ENCODE measurements at regions not wholly inside any gene's neighbourhood (a gene's known extent, or its start where the extent isn't known, plus 50 kb on each side); places are given as distances from the start of the nearest gene placed in this dataset.

- TF ChIP-seq REST (IDR thresholded peaks at IDR 0.05; ENCODE audit: unreplicated experiment) (no peak), JUNB (IDR thresholded peaks at IDR 0.05; ENCODE audit: unreplicated experiment) (no peak), EZH2 (IDR thresholded peaks at IDR 0.05; ENCODE audit: low read depth, unreplicated experiment) (no peak), POLR2AphosphoS5 (IDR thresholded peaks at IDR 0.05; ENCODE audit: low read depth) (no peak), STAT1 (IDR thresholded peaks at IDR 0.05; ENCODE audit: unreplicated experiment) (no peak), NANOG (IDR thresholded peaks at IDR 0.05; ENCODE audit: borderline replicate concordance) (no peak), ZNF114 (CRISPR knock-in tag; IDR thresholded peaks at IDR 0.05) (no peak), CTCF (conservative IDR thresholded peaks at IDR 0.05; ENCODE audit: low read depth in 2 of 2) (no peak)
These were observed 543.6 kb downstream of the TMEM121 start (continued) for GRCh38 chr14:106069804-106070625.

GRCh38 chr14:106080922-106081321 lies 554.5 kb downstream of the TMEM121 start:
- Histone ChIP-seq H2AFZ (no peak overlapping the region), H3K9me2 (ENCODE audit: insufficient read depth) (no peaks in the 10 kb centered on the region), H4K20me1 (replicated peaks; ENCODE audit: insufficient read depth) (no peaks in the 10 kb centered on the region), H3K4me1 (ENCODE audit: insufficient read depth) (no peaks in the 10 kb centered on the region), H3K4me2 (no peak overlapping the region), H3K36me3 (ENCODE audit: insufficient read depth) (no peaks in the 10 kb centered on the region), H3K4me3 (no peak overlapping the region), H3K27me3 (ENCODE audit: insufficient read depth) (no peaks in the 10 kb centered on the region), H3F3A (replicated peaks; ENCODE audit: low read depth) (no peaks in the 10 kb centered on the region), H3K79me2 (replicated peaks; ENCODE audit: insufficient read depth) (no peaks in the 10 kb centered on the region), H3K27ac (ENCODE audit: low read depth) (no peak overlapping the region)
- Mint-ChIP-seq H3K9me3 (peaks cover 4% of the 10 kb centered on the region), H3K4me1 (no peaks in the 10 kb centered on the region), H3K27ac (no peak overlapping the region), H3K27me3 (ENCODE audit: insufficient read depth, low read depth, poor library complexity) (no peaks in the 10 kb centered on the region), H3K4me3 (no peak overlapping the region), H3K36me3 (ENCODE audit: low read depth) (no peaks in the 10 kb centered on the region)
- no peak for ATAC-seq
- no peak for DNase-seq (ENCODE audit: low spot score)
- TF ChIP-seq STAT1 (IDR thresholded peaks at IDR 0.05; ENCODE audit: unreplicated experiment) = no peak
- no peak for TF ChIP-seq NANOG (IDR thresholded peaks at IDR 0.05; ENCODE audit: borderline replicate concordance)
- no peak for TF ChIP-seq CTCF (conservative IDR thresholded peaks at IDR 0.05; ENCODE audit: low read depth in 2 of 2)
- TF ChIP-seq ZNF331 (CRISPR knock-in tag; IDR thresholded peaks at IDR 0.05; ENCODE audit: low read depth) = no peak
- TF ChIP-seq JUNB (IDR thresholded peaks at IDR 0.05; ENCODE audit: unreplicated experiment) = no peak
- no peak for TF ChIP-seq EZH2 (IDR thresholded peaks at IDR 0.05; ENCODE audit: low read depth, unreplicated experiment)
- no peak for TF ChIP-seq REST (IDR thresholded peaks at IDR 0.05; ENCODE audit: unreplicated experiment)
- no peak for TF ChIP-seq CREB1 (CRISPR knock-in tag; IDR thresholded peaks at IDR 0.05; ENCODE audit: low read depth)
- no peak for TF ChIP-seq EZH2phosphoT487 (IDR thresholded peaks at IDR 0.05; ENCODE audit: unreplicated experiment)
- no peak for TF ChIP-seq ETS1 (IDR thresholded peaks at IDR 0.05)
- TF ChIP-seq ZNF114 (CRISPR knock-in tag; IDR thresholded peaks at IDR 0.05) = no peak
- TF ChIP-seq POLR2AphosphoS5 (IDR thresholded peaks at IDR 0.05; ENCODE audit: low read depth) = no peak
